ENCODE measurements at regions not wholly inside any gene's neighbourhood (a gene's known extent, or its start where the extent isn't known, plus 50 kb on each side); places are given as distances from the start of the nearest gene placed in this dataset.

- Histone ChIP-seq H3K36me3 (ENCODE audit: control insufficient read depth, insufficient read depth, low read length) (no peaks in the 10 kb centered on the region), H3K27ac (ENCODE audit: low read length) (no peak overlapping the region), H3K4me3 (ENCODE audit: low read depth in 2 of 2, low read length in 2 of 2) (no peak overlapping the region), H3K27me3 (ENCODE audit: control insufficient read depth, insufficient read depth, low read length) (no peaks in the 10 kb centered on the region; the same call in 1 of the 2 replicates), H3K9me3 (ENCODE audit: control insufficient read depth, insufficient read depth, low read depth, low read length) (no peaks in the 10 kb centered on the region), H3K4me1 (ENCODE audit: control insufficient read depth, insufficient read depth, low read length) (no peaks in the 10 kb centered on the region)
- DNase-seq (ENCODE audit: low read depth, low spot score) (no peak), ATAC-seq (no peak)
- ChIA-PET CTCF (no interaction called here), POLR2A (no interaction called here)
- TF ChIP-seq REST (IDR thresholded peaks at IDR 0.05; ENCODE audit: insufficient read depth in 1 of 2, low read depth in 2 of 2, low read length in 1 of 2) (no peak), TCF7L2 (IDR thresholded peaks at IDR 0.05; ENCODE audit: low read depth, low read length) (no peak), CTCF (IDR thresholded peaks at IDR 0.05) (no peak), POLR2AphosphoS5 (IDR thresholded peaks at IDR 0.05; ENCODE audit: low read depth, low read length) (no peak), SIN3A (IDR thresholded peaks at IDR 0.05; ENCODE audit: borderline replicate concordance, insufficient read depth, low read depth, low read length) (no peak)
- intact Hi-C loops (cut with micrococcal nuclease; ENCODE audit: unreplicated experiment), result no loop called here
- BruUV-seq (replicated peaks), result no TSS peak
- in situ Hi-C loops (cut with HindIII; ENCODE audit: low pct_unique_long_range_greater_than_20kb, low sequenced_read_pairs), result no loop called here
Measured at GRCh38 chr20:60486937-60487336, 528.7 kb downstream of the CDH26 start.

- Histone ChIP-seq H3K4me1 (ENCODE audit: control insufficient read depth, insufficient read depth, low read length) (no peaks in the 10 kb centered on the region), H3K9me3 (ENCODE audit: control insufficient read depth, insufficient read depth, low read depth, low read length) (no peaks in the 10 kb centered on the region), H3K36me3 (ENCODE audit: control insufficient read depth, insufficient read depth, low read length) (no peaks in the 10 kb centered on the region), H3K27ac (ENCODE audit: low read length) (no peak overlapping the region), H3K4me3 (ENCODE audit: low read depth in 2 of 2, low read length in 2 of 2) (no peak overlapping the region), H3K27me3 (ENCODE audit: control insufficient read depth, insufficient read depth, low read length) (0 out of 2 replicates have a peak, but pooled peaks cover 3% of the 10 kb centered on the region)
- ChIA-PET CTCF (no interaction called here), POLR2A (no interaction called here)
- in situ Hi-C loops (cut with HindIII; ENCODE audit: low pct_unique_long_range_greater_than_20kb, low sequenced_read_pairs) (no loop called here), intact Hi-C loops (cut with micrococcal nuclease; ENCODE audit: unreplicated experiment) (no loop called here)
- DNase-seq (ENCODE audit: low read depth, low spot score), result no peak
- TF ChIP-seq TCF7L2 (IDR thresholded peaks at IDR 0.05; ENCODE audit: low read depth, low read length), result no peak
- no peak for TF ChIP-seq SIN3A (IDR thresholded peaks at IDR 0.05; ENCODE audit: borderline replicate concordance, insufficient read depth, low read depth, low read length)
- TF ChIP-seq REST (IDR thresholded peaks at IDR 0.05; ENCODE audit: insufficient read depth in 1 of 2, low read depth in 2 of 2, low read length in 1 of 2), result no peak
- TF ChIP-seq POLR2AphosphoS5 (IDR thresholded peaks at IDR 0.05; ENCODE audit: low read depth, low read length), result no peak
- no peak for TF ChIP-seq CTCF (IDR thresholded peaks at IDR 0.05)
- no TSS peak for BruUV-seq (replicated peaks)
- ATAC-seq, result no peak
Measured at GRCh38 chr20:60490217-60491050, 532.2 kb downstream of the CDH26 start.

Measured in Panc1 (cell line).